OCI-LY1 (cell line): ENCODE measurements at regions not wholly inside any gene's neighbourhood (a gene's known extent, or its start where the extent isn't known, plus 50 kb on each side); places are given as distances from the start of the nearest gene placed in this dataset.

Experiments
- H2AFZ ChIP-seq: fragments of 200-600 bp; sonication (generic), shearing (Covaris generic); 2 replicates; pipeline ENCODE4 v1.6.0; 2014; ENCODE audit warnings: antibody characterized with exemption, mild to moderate bottlenecking, low read length
- H3F3A ChIP-seq: fragments of 200-600 bp; sonication (generic), shearing (Covaris generic); 2 replicates; pipeline ENCODE4 v1.6.0; 2014; ENCODE audit warnings: mild to moderate bottlenecking, antibody characterized with exemption, low read length, moderate library complexity; ENCODE audit not compliant: insufficient read depth
- H3K27ac ChIP-seq: fragments of 200-600 bp; sonication (generic); 2 replicates; pipeline ENCODE4 v1.5.1; 2014; ENCODE audit warnings: low read length, mixed run types, mild to moderate bottlenecking, low read depth; ENCODE audit not compliant: poor library complexity, severe bottlenecking
- H3K27me3 ChIP-seq: fragments of 200-600 bp; sonication (generic); 2 replicates; pipeline ENCODE4 v1.6.0; 2014; ENCODE audit warnings: antibody characterized with exemption, mild to moderate bottlenecking, low read length, moderate library complexity; ENCODE audit not compliant: insufficient read depth
- H3K36me3 ChIP-seq: fragments of 200-600 bp; sonication (generic); 2 replicates; pipeline ENCODE4 v1.6.1; 2014; ENCODE audit warnings: mild to moderate bottlenecking, antibody characterized with exemption, low read length, moderate library complexity, mixed read lengths; ENCODE audit not compliant: insufficient read depth
- H3K4me1 ChIP-seq: fragments of 200-600 bp; sonication (generic); 2 replicates; pipeline ENCODE4 v1.5.1; 2014; ENCODE audit warnings: mild to moderate bottlenecking, low read length, moderate library complexity; ENCODE audit not compliant: insufficient read depth, severe bottlenecking
- H3K4me2 ChIP-seq: fragments of 200-600 bp; sonication (generic), shearing (Covaris generic); 2 replicates; pipeline ENCODE4 v1.6.1; 2014; ENCODE audit warnings: low read length
- H3K4me3 ChIP-seq: fragments of 200-600 bp; sonication (generic); 2 replicates; pipeline ENCODE4 v1.5.1; 2014; ENCODE audit warnings: low read length, low read depth, mild to moderate bottlenecking, mixed read lengths; ENCODE audit not compliant: poor library complexity, severe bottlenecking
- H3K79me2 ChIP-seq: fragments of 200-600 bp; shearing (Covaris generic); 2 replicates; pipeline ENCODE4 v1.6.1; 2016; ENCODE audit warnings: mixed run types, low read length, mixed read lengths; ENCODE audit not compliant: insufficient read depth
- H3K9ac ChIP-seq: fragments of 200-600 bp; sonication (generic), shearing (Covaris generic); 2 replicates; pipeline ENCODE4 v1.6.1; 2014; ENCODE audit warnings: mild to moderate bottlenecking, low read length, mixed read lengths
- H3K9me2 ChIP-seq: fragments of 200-600 bp; sonication (generic), shearing (Covaris generic); 2 replicates; pipeline ENCODE4 v1.6.1; 2014; ENCODE audit warnings: low read depth, mild to moderate bottlenecking, low read length, mixed read lengths
- H3K9me3 ChIP-seq: fragments of 200-600 bp; shearing (Covaris generic); 2 replicates; pipeline ENCODE4 v1.6.1; 2014; ENCODE audit warnings: low read length, mixed read lengths
- H4K20me1 ChIP-seq: fragments of 200-600 bp; sonication (generic), shearing (Covaris generic); 2 replicates; pipeline ENCODE4 v1.6.0; 2016; ENCODE audit warnings: mild to moderate bottlenecking, low read length; ENCODE audit not compliant: insufficient read depth
- CTCF ChIP-seq: fragments of 200-600 bp; sonication (generic), shearing (Covaris generic); IDR thresholded peaks from 2 replicates; pipeline ENCODE4 v1.5.1; 2017; ENCODE audit warnings: mild to moderate bottlenecking, antibody characterized with exemption, low read length, moderate library complexity, mixed read lengths
- EZH2 ChIP-seq: fragments of 200-600 bp; sonication (generic), shearing (Covaris generic); IDR thresholded peaks from 2 replicates; pipeline ENCODE4 v1.8.0; 2017; ENCODE audit warnings: borderline replicate concordance, mixed run types, mild to moderate bottlenecking, antibody characterized with exemption, low read length, moderate library complexity, mixed read lengths

DNA sequence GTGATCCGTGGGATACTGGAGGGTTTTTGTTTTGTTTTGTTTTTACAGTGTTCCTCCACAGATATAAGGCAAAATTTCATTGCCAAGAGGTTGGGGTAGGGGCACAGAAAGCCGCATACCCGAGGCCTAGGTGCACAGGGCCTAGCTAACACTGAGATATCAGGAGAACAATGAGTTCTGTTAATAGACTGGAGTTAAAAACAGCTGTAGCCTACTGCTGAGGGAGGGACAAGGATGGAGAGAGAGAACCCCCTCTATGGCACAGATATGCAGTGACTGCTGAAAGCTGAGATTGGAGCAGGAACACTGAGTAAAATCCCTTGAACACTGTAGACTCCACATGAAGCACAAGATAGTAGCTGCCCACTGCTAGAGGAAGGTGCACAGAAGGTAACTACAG is 53.1 kb upstream of the MAP3K13 start:
- TF ChIP-seq CTCF (no peak), EZH2 (no peak)
- Histone ChIP-seq H3K9me2 (no peaks in the 10 kb centered on the region), H3K36me3 (no peaks in the 10 kb centered on the region)

DNA sequence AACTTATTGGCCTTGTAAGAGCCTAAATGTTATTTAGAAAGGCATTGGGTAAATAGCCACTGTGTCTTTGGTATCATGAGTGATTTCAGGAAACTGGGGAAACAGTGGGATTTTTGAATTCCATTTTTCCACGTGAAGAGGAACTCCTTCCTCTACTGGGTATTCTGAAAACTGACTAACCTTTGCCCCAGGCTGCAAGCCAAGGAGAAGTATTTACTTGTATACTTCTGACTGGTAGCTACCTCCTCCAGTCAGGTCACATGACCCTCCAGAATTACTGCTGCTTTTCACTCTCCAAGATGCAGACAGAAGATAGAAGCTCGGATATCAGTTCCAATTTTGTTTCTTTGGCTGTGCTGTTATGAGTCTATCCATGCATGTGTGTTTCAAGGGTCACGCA is 50.9 kb upstream of the MAP3K13 start:
- no peak for TF ChIP-seq CTCF
- TF ChIP-seq EZH2: no peak
- Histone ChIP-seq H3K36me3 (no peaks in the 10 kb centered on the region), H3K9ac (no peak overlapping the region), H2AFZ (no peak overlapping the region), H3K9me2 (no peaks in the 10 kb centered on the region), H4K20me1 (no peaks in the 10 kb centered on the region), H3K9me3 (no peaks in the 10 kb centered on the region), H3K27ac (no peak overlapping the region), H3F3A (no peaks in the 10 kb centered on the region), H3K27me3 (0 out of 2 replicates have a peak, but pooled peaks cover 3% of the 10 kb centered on the region), H3K4me3 (no peak overlapping the region), H3K79me2 (no peaks in the 10 kb centered on the region), H3K4me2 (no peak overlapping the region), H3K4me1 (no peaks in the 10 kb centered on the region)

More for the DNA sequence above, 53.1 kb upstream of the MAP3K13 start:
- H3K4me1 ChIP-seq: no peaks in the 10 kb centered on the region
- H3K9me3 ChIP-seq: no peaks in the 10 kb centered on the region
- H3K79me2 ChIP-seq: no peaks in the 10 kb centered on the region
- H2AFZ ChIP-seq: no peak overlapping the region
- no peak overlapping the region for H3K4me3 ChIP-seq
- no peak overlapping the region for H3K9ac ChIP-seq
- H3K4me2 ChIP-seq: no peak overlapping the region
- H3F3A ChIP-seq: no peaks in the 10 kb centered on the region
- no peaks in the 10 kb centered on the region for H4K20me1 ChIP-seq
- 0 out of 2 replicates have a peak, but pooled peaks cover 3% of the 10 kb centered on the region for H3K27me3 ChIP-seq
- H3K27ac ChIP-seq: no peak overlapping the region
